Islet of Langerhans (tissue), 1 donor: ENCODE measurements at regions not wholly inside any gene's neighbourhood (a gene's known extent, or its start where the extent isn't known, plus 50 kb on each side); places are given as distances from the start of the nearest gene placed in this dataset.
"Not testable (repeated sequence)": the region's sequence is repeated elsewhere in the genome, so short reads cannot be mapped to it uniquely, and the experiment has no call there.

Experiments used
- FAIRE-seq: peaks from one replicate; lab custom pipeline; 2011; peaks lifted over from hg19 to GRCh38; lab: Jason Lieb, UNC

- FAIRE-seq = no peak
Measured at GRCh38 chr5:179497636-179498340, 52.6 kb upstream of the RUFY1 start.

GRCh38 chr5:179495906-179496455 is 54.4 kb upstream of the RUFY1 start:
- no peak for FAIRE-seq

GRCh38 chr5:179494774-179495526 is 55.4 kb upstream of the RUFY1 start:
- no peak for FAIRE-seq

- no peak for FAIRE-seq
Measured at GRCh38 chr5:179488975-179489374, 61.4 kb upstream of the RUFY1 start.

- no peak for FAIRE-seq
Measured at GRCh38 chr5:179488491-179488890, 61.9 kb upstream of the RUFY1 start.

GRCh38 chr5:179487145-179487544 is 63.2 kb upstream of the RUFY1 start:
- no peak for FAIRE-seq

GRCh38 chr5:179486596-179487051 is 63.7 kb upstream of the RUFY1 start:
- FAIRE-seq = peak; percentile 88

- no peak for FAIRE-seq
Measured at GRCh38 chr5:179485845-179486575, 64.3 kb upstream of the RUFY1 start.

DNA sequence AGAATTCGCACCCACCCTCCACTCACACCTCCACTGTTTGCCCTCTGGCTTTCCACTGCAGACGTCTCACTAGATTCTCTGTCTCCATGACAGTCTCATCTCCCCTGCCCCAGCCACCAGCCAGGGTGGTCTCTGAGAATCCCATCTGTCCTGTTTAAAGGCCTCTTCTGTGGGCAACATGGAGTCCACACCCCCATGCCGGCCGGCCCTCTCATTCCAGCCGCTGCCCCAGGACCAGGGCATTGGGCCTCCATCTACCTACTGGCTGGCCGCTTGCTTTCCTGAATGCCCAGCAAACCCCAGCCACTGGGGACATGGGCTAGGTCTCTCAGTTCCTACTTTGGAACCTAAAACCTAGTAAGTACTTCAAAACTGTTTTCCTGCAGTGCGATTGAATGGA is 65.6 kb upstream of the RUFY1 start:
- FAIRE-seq = no peak

GRCh38 chr5:179484201-179484600 is 66.2 kb upstream of the RUFY1 start:
- FAIRE-seq = no peak

DNA sequence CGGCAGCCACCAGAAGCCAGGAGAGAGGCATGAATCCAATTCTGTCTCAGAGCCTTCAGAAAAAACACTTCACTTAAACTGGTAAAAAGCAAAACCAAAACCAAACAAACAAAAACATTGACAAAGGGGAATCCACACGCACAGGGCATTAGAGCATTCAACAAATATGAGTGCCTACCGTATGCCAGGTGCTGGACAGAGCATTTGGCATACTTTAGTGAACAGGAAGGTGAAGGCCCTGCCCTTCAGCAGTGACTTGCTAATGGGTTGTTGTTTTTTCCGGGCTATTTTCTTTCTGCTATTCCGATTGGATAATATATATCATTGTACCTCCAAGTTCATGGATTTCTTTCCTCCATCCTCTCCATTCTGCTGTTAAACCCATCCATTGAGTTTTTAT is 71.7 kb upstream of the RUFY1 start:
- FAIRE-seq = no peak

DNA sequence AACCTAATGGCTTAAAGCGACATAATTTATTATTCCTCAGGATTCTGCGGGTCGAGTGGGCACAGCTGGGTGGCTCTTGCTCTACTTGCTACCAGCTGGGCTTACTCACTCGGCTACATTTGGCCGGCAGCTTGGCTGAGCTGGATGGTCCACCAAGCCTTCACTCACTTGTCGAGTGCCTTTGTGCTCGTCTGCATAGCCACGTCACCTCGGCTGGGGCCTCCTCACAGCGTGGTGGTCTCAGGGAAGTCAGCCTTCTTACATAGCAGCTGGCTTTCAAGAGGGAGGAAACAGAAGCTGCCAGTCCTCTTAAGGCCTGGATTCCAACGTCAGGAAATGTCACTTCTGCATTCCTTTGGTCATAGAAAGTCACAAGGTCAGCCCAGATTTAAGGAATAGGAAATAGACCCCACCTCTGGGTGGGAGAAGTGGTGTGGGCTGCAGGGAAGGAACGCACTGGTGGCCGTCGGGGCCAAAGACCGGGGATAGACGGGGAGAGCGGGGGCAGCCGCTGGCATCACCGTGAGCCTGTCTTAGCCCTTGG is 75.1 kb upstream of the RUFY1 start:
- no peak for FAIRE-seq

DNA sequence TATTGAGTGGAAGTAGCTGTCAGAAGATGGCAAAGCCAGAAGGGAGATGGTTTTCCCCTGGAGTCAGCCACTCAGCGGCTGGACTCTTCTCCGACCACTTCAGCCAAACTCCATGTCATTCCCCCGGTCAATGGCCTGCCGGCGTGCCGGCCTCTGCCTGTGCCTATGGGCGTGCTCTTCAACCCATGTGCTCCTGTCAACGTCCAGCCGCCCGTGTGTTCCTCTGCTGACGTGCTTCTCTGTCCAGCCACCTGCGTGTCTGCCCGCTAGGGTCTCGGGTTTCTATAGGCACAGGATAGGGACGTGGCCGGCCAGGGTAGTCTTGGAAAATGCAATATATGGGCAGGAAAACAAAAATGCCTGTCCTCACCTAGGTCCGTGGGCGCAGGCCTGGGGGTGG is 77.7 kb upstream of the RUFY1 start:
- no peak for FAIRE-seq

GRCh38 chr5:179472174-179472573 is 78.2 kb upstream of the RUFY1 start:
- FAIRE-seq = no peak

GRCh38 chr5:179470201-179470600 is 80.2 kb upstream of the RUFY1 start:
- no peak for FAIRE-seq

DNA sequence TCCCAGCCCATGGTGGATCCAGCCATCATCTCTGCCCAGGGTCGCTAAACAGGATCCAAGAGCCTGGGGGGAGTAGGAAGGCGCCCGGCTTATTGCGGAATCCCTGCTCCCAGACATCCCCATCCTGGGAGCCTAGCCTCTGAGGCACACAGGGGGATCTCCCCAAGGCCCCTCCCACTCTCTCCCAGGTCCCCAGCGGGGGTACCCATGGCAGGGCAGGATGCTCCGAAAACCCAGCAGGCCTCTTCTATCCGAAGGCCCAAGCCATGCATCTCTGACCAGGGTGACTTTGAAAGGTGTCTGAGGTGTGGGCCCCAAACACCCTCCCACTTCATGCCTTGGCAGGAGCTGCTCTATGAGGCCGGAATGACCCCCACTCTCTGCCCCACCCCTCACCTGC is 81.7 kb upstream of the RUFY1 start:
- FAIRE-seq = no peak

DNA sequence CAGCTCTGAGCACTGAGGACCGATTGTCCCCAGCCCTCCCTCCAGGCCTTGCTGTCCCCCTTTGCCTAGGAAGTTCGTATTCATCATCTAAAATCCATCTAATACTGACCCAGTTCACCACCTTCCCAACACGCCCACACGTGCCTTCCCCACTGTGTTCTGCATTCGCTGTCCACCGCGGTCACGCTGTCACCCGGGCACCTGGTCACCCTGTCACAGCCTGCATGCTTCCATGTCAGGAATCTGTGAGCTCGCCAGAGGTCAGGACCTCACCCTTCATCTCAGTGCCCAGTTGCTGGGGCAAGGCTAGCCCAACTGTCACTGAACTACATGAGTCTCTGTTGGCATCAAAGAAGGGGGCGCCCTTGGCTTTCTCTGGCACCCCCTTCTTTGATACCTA is 82.9 kb upstream of the RUFY1 start:
- FAIRE-seq = no peak

DNA sequence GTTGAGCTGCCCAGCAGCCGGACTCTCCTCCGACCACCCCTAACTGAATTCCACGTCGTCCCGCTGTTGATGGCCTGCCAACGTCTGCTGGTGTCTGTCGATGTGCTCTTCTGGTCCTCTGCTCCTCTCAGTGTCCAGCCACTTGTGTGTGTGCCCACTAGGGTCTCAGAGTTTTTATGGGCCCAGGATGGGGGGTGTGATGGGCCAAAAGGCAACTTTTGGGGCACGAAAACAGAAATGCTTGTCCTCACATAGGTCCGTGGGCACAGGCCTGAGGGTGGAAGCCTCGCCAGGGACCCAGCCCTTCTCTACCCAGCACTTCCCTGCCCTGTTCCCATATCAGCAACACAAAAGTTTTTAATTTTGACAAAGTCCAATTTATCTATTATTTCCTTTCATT is 85.7 kb upstream of the RUFY1 start:
- no peak for FAIRE-seq

DNA sequence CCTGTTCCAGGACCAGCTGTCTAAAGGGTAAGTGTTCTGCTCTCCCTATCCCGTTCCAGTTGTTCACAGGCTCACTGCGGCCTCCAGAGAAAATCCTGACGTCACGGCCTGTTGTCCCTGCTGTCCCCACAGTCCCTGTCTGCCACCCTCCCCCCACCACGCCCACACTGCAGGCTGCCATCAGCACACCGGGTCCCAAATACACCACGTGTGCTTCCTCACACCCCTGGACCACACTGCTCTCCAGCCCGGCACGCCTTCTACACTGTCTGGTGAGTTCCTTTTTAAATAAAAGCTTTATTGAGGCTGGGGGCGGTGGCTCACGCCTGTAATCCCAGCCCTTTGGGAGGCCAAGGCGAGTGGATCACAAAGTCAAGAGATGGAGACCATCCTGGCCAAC is 88.3 kb upstream of the RUFY1 start:
- FAIRE-seq = no peak

GRCh38 chr5:179461576-179461975 is 88.8 kb upstream of the RUFY1 start:
- FAIRE-seq = no peak

GRCh38 chr5:179459771-179460170 is 90.6 kb upstream of the RUFY1 start:
- FAIRE-seq = no peak

DNA sequence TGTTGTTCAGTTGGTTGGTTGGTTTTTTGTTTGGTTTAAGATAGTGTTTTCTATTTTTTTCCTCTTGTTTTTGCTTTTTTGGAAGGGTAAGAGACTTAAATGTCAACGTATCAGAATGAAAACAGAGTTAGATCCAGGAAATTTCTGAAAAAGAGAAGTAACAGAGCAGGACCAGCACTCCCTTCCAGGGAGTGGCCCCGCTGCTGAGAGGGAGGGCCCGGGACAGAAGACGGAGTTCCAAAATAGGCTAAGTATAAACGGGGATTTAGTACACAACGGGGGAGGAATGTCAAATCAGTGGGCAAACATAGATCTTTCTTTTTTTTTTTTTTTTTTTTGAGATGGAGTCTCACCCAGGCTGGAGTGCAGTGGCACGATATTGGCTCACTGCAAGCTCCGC is 92.7 kb upstream of the RUFY1 start:
- FAIRE-seq = no peak

GRCh38 chr5:179456075-179456474 is 94.3 kb upstream of the RUFY1 start:
- FAIRE-seq = not testable (repeated sequence)
